ENCODE measurements at regions not wholly inside any gene's neighbourhood (a gene's known extent, or its start where the extent isn't known, plus 50 kb on each side); places are given as distances from the start of the nearest gene placed in this dataset.

GRCh38 chr5:117414926-117415325 lies 840.3 kb upstream of the SEMA6A start:
- TF ChIP-seq CTCF (IDR thresholded peaks at IDR 0.05; ENCODE audit: low read length) (no peak), EZH2 (optimal IDR thresholded peaks at IDR 0.05; ENCODE audit: low read depth, low read length) (no peak), EZH2phosphoT487 (IDR thresholded peaks at IDR 0.05; ENCODE audit: low read length) (no peak)
